ENCODE measurements at regions not wholly inside any gene's neighbourhood (a gene's known extent, or its start where the extent isn't known, plus 50 kb on each side); places are given as distances from the start of the nearest gene placed in this dataset.

- intact Hi-C loops (cut with micrococcal nuclease; ENCODE audit: unreplicated experiment) = no loop called here
- TF ChIP-seq, protein P1, sequence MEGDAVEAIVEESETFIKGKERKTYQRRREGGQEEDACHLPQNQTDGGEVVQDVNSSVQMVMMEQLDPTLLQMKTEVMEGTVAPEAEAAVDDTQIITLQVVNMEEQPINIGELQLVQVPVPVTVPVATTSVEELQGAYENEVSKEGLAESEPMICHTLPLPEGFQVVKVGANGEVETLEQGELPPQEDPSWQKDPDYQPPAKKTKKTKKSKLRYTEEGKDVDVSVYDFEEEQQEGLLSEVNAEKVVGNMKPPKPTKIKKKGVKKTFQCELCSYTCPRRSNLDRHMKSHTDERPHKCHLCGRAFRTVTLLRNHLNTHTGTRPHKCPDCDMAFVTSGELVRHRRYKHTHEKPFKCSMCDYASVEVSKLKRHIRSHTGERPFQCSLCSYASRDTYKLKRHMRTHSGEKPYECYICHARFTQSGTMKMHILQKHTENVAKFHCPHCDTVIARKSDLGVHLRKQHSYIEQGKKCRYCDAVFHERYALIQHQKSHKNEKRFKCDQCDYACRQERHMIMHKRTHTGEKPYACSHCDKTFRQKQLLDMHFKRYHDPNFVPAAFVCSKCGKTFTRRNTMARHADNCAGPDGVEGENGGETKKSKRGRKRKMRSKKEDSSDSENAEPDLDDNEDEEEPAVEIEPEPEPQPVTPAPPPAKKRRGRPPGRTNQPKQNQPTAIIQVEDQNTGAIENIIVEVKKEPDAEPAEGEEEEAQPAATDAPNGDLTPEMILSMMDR (conservative IDR thresholded peaks at IDR 0.05; ENCODE audit: low read length) = no peak
- no peak for TF ChIP-seq EZH2phosphoT487 (IDR thresholded peaks at IDR 0.05; ENCODE audit: borderline replicate concordance, low read depth, low read length)
- Histone ChIP-seq H2AFZ (ENCODE audit: low read length) (no peak overlapping the region), H3K79me2 (ENCODE audit: insufficient read depth, low read depth, low read length) (no peaks in the 10 kb centered on the region), H3K9me3 (ENCODE audit: low read length) (no peaks in the 10 kb centered on the region), H3K4me3 (ENCODE audit: low read depth, low read length, poor library complexity, severe bottlenecking) (no peak overlapping the region), H3K9me2 (ENCODE audit: insufficient read depth, low read length) (no peaks in the 10 kb centered on the region), H3K4me1 (ENCODE audit: insufficient read depth, low read length, poor library complexity, severe bottlenecking) (no peaks in the 10 kb centered on the region), H3K4me2 (ENCODE audit: low read length) (no peak overlapping the region), H3K36me3 (ENCODE audit: insufficient read depth, low read length) (no peaks in the 10 kb centered on the region), H4K20me1 (ENCODE audit: insufficient read depth, low read length) (no peaks in the 10 kb centered on the region), H3K27ac (ENCODE audit: low read depth, low read length, poor library complexity, severe bottlenecking) (no peak overlapping the region)
- ChIA-PET POLR2A (interaction anchor here (0.5 kb wide), 1 partner anchor 31 kb away, joined by 3 read pairs; no protein-coding TSS in a partner anchor), CTCF (ENCODE audit: unreplicated experiment) (no interaction called here)
- no peak for DNase-seq (ENCODE audit: low spot score)
- BruUV-seq (replicated peaks) = no TSS peak
These were observed 138.4 kb downstream of the SEC23A start for GRCh38 chr14:38964630-38965029.

DNA sequence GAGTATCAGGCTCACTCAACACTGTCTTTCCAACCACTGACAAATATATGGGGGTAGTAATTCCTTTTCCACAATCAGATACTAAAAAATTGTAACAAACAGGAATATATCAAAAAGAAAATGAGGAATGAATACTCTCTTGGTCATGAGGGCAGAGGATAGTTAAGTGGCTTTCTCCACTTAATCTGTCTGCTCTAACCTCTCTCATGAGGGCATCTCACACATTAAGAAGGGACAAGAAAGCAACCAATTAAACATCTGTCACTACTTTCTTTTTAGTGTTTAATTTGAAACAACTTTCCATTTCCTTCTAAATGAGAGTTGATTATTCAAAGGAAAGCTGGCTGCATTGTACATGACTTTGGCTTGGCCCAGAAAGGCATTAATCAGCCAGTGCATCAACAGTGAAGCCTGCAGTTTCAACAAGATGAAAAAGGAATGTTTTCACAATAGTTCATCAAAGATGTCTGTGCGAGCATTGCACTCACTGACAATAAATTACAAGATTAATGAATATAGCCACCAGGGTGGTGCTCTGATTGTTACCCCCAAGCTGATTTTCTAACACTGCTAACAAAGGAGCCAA is 142.0 kb downstream of the SEC23A start:
- ChIA-PET CTCF (ENCODE audit: unreplicated experiment) (no interaction called here), POLR2A (no interaction called here)
- no peaks in the 10 kb centered on the region for H3K9me2 ChIP-seq (ENCODE audit: insufficient read depth, low read length)
- no peaks in the 10 kb centered on the region for H3K36me3 ChIP-seq (ENCODE audit: insufficient read depth, low read length)
- H3K9me3 ChIP-seq (ENCODE audit: low read length) = no peaks in the 10 kb centered on the region
- no peak for DNase-seq (ENCODE audit: low spot score)
- no peaks in the 10 kb centered on the region for H4K20me1 ChIP-seq (ENCODE audit: insufficient read depth, low read length)
- no peaks in the 10 kb centered on the region for H3K79me2 ChIP-seq (ENCODE audit: insufficient read depth, low read depth, low read length)
- intact Hi-C loops (cut with micrococcal nuclease; ENCODE audit: unreplicated experiment) = no loop called here
- no peak overlapping the region for H3K4me3 ChIP-seq (ENCODE audit: low read depth, low read length, poor library complexity, severe bottlenecking)
- H2AFZ ChIP-seq (ENCODE audit: low read length) = no peak overlapping the region
- H3K4me1 ChIP-seq (ENCODE audit: insufficient read depth, low read length, poor library complexity, severe bottlenecking) = no peaks in the 10 kb centered on the region
- TF ChIP-seq, protein P1 (conservative IDR thresholded peaks at IDR 0.05; ENCODE audit: low read length) = no peak
- TF ChIP-seq EZH2phosphoT487 (IDR thresholded peaks at IDR 0.05; ENCODE audit: borderline replicate concordance, low read depth, low read length) = no peak
- no peak overlapping the region for H3K27ac ChIP-seq (ENCODE audit: low read depth, low read length, poor library complexity, severe bottlenecking)
- H3K4me2 ChIP-seq (ENCODE audit: low read length) = no peak overlapping the region
- no TSS peak for BruUV-seq (replicated peaks)

DNA sequence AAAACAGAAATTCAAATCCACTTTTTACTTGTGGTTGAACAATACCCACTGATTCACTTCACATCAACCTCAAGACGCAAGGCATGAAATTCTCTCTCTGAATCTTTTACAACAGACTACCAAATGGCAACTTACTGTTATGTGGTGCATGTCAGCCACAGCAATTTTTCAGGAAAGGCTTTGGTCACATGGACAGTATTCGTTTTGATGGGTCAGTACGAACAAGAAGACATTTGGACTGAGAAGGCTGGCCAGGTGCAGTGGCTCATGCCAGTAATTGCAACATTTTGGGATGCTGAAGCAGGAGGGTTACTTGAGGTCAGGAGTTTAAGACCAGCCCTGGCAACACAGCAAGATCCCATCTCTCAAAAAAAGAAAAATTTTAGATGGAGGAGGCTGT is 144.0 kb downstream of the SEC23A start:
- H4K20me1 ChIP-seq (ENCODE audit: insufficient read depth, low read length) = no peaks in the 10 kb centered on the region
- H3K4me3 ChIP-seq (ENCODE audit: low read depth, low read length, poor library complexity, severe bottlenecking) = no peak overlapping the region
- no peaks in the 10 kb centered on the region for H3K36me3 ChIP-seq (ENCODE audit: insufficient read depth, low read length)
- no peak overlapping the region for H2AFZ ChIP-seq (ENCODE audit: low read length)
- H3K4me2 ChIP-seq (ENCODE audit: low read length) = no peak overlapping the region
- POLR2A ChIA-PET = no interaction called here
- CTCF ChIA-PET (ENCODE audit: unreplicated experiment) = no interaction called here
- TF ChIP-seq EZH2phosphoT487 (IDR thresholded peaks at IDR 0.05; ENCODE audit: borderline replicate concordance, low read depth, low read length) = no peak
- TF ChIP-seq, protein P1 (conservative IDR thresholded peaks at IDR 0.05; ENCODE audit: low read length) = no peak
- no peaks in the 10 kb centered on the region for H3K9me3 ChIP-seq (ENCODE audit: low read length)
- H3K9me2 ChIP-seq (ENCODE audit: insufficient read depth, low read length) = no peaks in the 10 kb centered on the region
- BruUV-seq (replicated peaks) = no TSS peak
- intact Hi-C loops (cut with micrococcal nuclease; ENCODE audit: unreplicated experiment) = no loop called here
- no peaks in the 10 kb centered on the region for H3K79me2 ChIP-seq (ENCODE audit: insufficient read depth, low read depth, low read length)
- H3K27ac ChIP-seq (ENCODE audit: low read depth, low read length, poor library complexity, severe bottlenecking) = no peak overlapping the region
- DNase-seq (ENCODE audit: low spot score) = no peak
- H3K4me1 ChIP-seq (ENCODE audit: insufficient read depth, low read length, poor library complexity, severe bottlenecking) = no peaks in the 10 kb centered on the region

All from OCI-LY7 (cell line).